Loucy (cell line): ENCODE measurements at regions not wholly inside any gene's neighbourhood (a gene's known extent, or its start where the extent isn't known, plus 50 kb on each side); places are given as distances from the start of the nearest gene placed in this dataset.

Experiments
- H2AFZ ChIP-seq: fragments of 200-600 bp; sonication (generic); 2 replicates; pipeline ENCODE4 v1.6.0; 2016; ENCODE audit warnings: antibody characterized with exemption, mild to moderate bottlenecking, low read length, moderate library complexity
- H3F3A ChIP-seq: fragments of 200-600 bp; 2 replicates; pipeline ENCODE4 v1.6.0; 2016; ENCODE audit warnings: antibody characterized with exemption, low read depth, mild to moderate bottlenecking
- H3K27me3 ChIP-seq: fragments of 200-600 bp; sonication (generic); 2 replicates; pipeline ENCODE4 v1.6.1; 2014; ENCODE audit warnings: low read length, mild to moderate bottlenecking; ENCODE audit not compliant: insufficient read depth, poor library complexity, severe bottlenecking
- H3K36me3 ChIP-seq: fragments of 200-600 bp; sonication (generic); 2 replicates; pipeline ENCODE4 v1.6.1; 2016; ENCODE audit warnings: low read length; ENCODE audit not compliant: insufficient read depth
- H3K4me1 ChIP-seq: fragments of 200-600 bp; sonication (generic); 2 replicates; pipeline ENCODE4 v1.5.1; 2014; ENCODE audit warnings: low read length, mild to moderate bottlenecking; ENCODE audit not compliant: insufficient read depth, poor library complexity, severe bottlenecking
- H3K4me2 ChIP-seq: fragments of 200-600 bp; sonication (generic); 2 replicates; pipeline ENCODE4 v1.6.0; 2014; ENCODE audit warnings: antibody characterized with exemption, low read length, low read depth, mild to moderate bottlenecking; ENCODE audit not compliant: poor library complexity, severe bottlenecking
- H3K4me3 ChIP-seq: fragments of 200-600 bp; sonication (generic); 2 replicates; pipeline ENCODE4 v1.5.1; 2014; ENCODE audit warnings: low read length, mild to moderate bottlenecking, mixed read lengths; ENCODE audit not compliant: poor library complexity, severe bottlenecking
- H3K79me2 ChIP-seq: fragments of 200-600 bp; sonication (generic); 2 replicates; pipeline ENCODE4 v1.6.1; 2014; ENCODE audit warnings: low read length; ENCODE audit not compliant: insufficient read depth
- H3K9ac ChIP-seq: fragments of 200-600 bp; sonication (generic); 2 replicates; pipeline ENCODE4 v1.6.0; 2014; ENCODE audit warnings: mild to moderate bottlenecking, low read depth, low read length, moderate library complexity; ENCODE audit not compliant: poor library complexity, severe bottlenecking
- H3K9me2 ChIP-seq: fragments of 200-600 bp; sonication (generic); replicated peaks from 2 replicates; pipeline ENCODE4 v1.6.1; 2016; ENCODE audit warnings: low read depth, low read length, mixed read lengths
- H3K9me3 ChIP-seq: fragments of 200-600 bp; sonication (generic); 2 replicates; pipeline ENCODE4 v1.6.1; 2014; ENCODE audit warnings: mild to moderate bottlenecking, antibody characterized with exemption, low read length, low read depth; ENCODE audit not compliant: insufficient read depth
- H4K20me1 ChIP-seq: fragments of 200-600 bp; sonication (generic); 2 replicates; pipeline ENCODE4 v1.6.0; 2014; ENCODE audit warnings: antibody characterized with exemption, low read length, mild to moderate bottlenecking; ENCODE audit not compliant: insufficient read depth, poor library complexity, severe bottlenecking
- EZH2phosphoT487 ChIP-seq: fragments of 200-600 bp; IDR thresholded peaks from 2 replicates; pipeline ENCODE4 v1.6.1; 2018; ENCODE audit warnings: antibody characterized with exemption, mild to moderate bottlenecking, moderate library complexity, borderline replicate concordance
- TF ChIP-seq, protein P1 (sequence below): fragments of 200-600 bp; sonication (generic); conservative IDR thresholded peaks from 2 replicates; pipeline ENCODE4 v1.5.1; 2014; ENCODE audit warnings: mild to moderate bottlenecking, antibody characterized with exemption, low read length

- Histone ChIP-seq H3K27me3 (no peaks in the 10 kb centered on the region), H3K36me3 (no peaks in the 10 kb centered on the region), H3K9me2 (no peaks in the 10 kb centered on the region), H3K4me1 (no peaks in the 10 kb centered on the region), H3K9me3 (no peaks in the 10 kb centered on the region), H2AFZ (no peak overlapping the region), H4K20me1 (no peaks in the 10 kb centered on the region), H3K4me3 (no peak overlapping the region), H3F3A (no peaks in the 10 kb centered on the region), H3K4me2 (no peak overlapping the region), H3K9ac (no peak overlapping the region), H3K79me2 (no peaks in the 10 kb centered on the region)
- TF ChIP-seq, protein P1, sequence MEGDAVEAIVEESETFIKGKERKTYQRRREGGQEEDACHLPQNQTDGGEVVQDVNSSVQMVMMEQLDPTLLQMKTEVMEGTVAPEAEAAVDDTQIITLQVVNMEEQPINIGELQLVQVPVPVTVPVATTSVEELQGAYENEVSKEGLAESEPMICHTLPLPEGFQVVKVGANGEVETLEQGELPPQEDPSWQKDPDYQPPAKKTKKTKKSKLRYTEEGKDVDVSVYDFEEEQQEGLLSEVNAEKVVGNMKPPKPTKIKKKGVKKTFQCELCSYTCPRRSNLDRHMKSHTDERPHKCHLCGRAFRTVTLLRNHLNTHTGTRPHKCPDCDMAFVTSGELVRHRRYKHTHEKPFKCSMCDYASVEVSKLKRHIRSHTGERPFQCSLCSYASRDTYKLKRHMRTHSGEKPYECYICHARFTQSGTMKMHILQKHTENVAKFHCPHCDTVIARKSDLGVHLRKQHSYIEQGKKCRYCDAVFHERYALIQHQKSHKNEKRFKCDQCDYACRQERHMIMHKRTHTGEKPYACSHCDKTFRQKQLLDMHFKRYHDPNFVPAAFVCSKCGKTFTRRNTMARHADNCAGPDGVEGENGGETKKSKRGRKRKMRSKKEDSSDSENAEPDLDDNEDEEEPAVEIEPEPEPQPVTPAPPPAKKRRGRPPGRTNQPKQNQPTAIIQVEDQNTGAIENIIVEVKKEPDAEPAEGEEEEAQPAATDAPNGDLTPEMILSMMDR = no peak
- no peak for TF ChIP-seq EZH2phosphoT487
Measured at GRCh38 chr19:41501854-41502253, 58.9 kb downstream of the ERICH4 start.

DNA sequence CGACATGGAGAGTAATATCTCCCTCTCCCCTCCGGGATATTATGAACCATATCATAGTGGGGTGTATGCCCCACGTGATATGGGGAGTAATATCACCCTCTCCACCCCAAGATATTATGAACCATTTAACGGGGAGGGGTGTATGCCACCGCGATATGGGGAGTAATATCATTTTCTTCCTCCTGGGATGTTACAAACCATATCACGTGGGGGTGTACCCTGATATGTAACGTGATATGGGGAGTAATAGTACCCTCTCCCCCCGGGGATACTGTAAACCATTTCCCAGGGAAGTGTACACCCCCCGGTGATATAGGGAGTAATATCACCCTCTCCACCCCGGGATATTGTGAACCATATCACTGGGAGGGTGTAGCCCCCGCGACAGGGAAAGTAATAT is 62.1 kb downstream of the ERICH4 start:
- H3K9me3 ChIP-seq = no peaks in the 10 kb centered on the region
- no peaks in the 10 kb centered on the region for H3F3A ChIP-seq
- no peaks in the 10 kb centered on the region for H3K27me3 ChIP-seq
- no peaks in the 10 kb centered on the region for H3K9me2 ChIP-seq
- no peaks in the 10 kb centered on the region for H3K79me2 ChIP-seq
- no peak overlapping the region for H3K9ac ChIP-seq
- no peaks in the 10 kb centered on the region for H4K20me1 ChIP-seq
- H3K4me1 ChIP-seq = no peaks in the 10 kb centered on the region
- H3K4me3 ChIP-seq = no peak overlapping the region
- no peak overlapping the region for H2AFZ ChIP-seq
- H3K36me3 ChIP-seq = no peaks in the 10 kb centered on the region
- H3K4me2 ChIP-seq = no peak overlapping the region
- TF ChIP-seq, protein P1 = no peak
- no peak for TF ChIP-seq EZH2phosphoT487

GRCh38 chr19:41510484-41510883 is 65.5 kb upstream of the CEACAM21 start:
- Histone ChIP-seq H3K4me2 (no peak overlapping the region), H3K4me1 (no peaks in the 10 kb centered on the region), H2AFZ (no peak overlapping the region), H3K9me2 (no peaks in the 10 kb centered on the region), H4K20me1 (no peaks in the 10 kb centered on the region), H3K9ac (no peak overlapping the region), H3K4me3 (no peak overlapping the region), H3K79me2 (no peaks in the 10 kb centered on the region), H3K9me3 (no peaks in the 10 kb centered on the region), H3F3A (no peaks in the 10 kb centered on the region), H3K36me3 (no peaks in the 10 kb centered on the region), H3K27me3 (no peaks in the 10 kb centered on the region)
- no peak for TF ChIP-seq EZH2phosphoT487
- TF ChIP-seq, protein P1 = no peak
